PC-9 (cell line): ENCODE measurements at regions not wholly inside any gene's neighbourhood (a gene's known extent, or its start where the extent isn't known, plus 50 kb on each side); places are given as distances from the start of the nearest gene placed in this dataset.

ENCODE experiments used
- EZH2 ChIP-seq: fragments of 200-600 bp; sonication (generic); IDR thresholded peaks from 2 replicates; pipeline ENCODE4 v1.8.0; 2017; ENCODE audit warnings: antibody characterized with exemption, low read depth
- TF ChIP-seq, protein P1 (sequence below): fragments of 200-600 bp; sonication (generic); conservative IDR thresholded peaks from 2 replicates; pipeline ENCODE4 v1.6.1; 2017; ENCODE audit warnings: mixed run types, antibody characterized with exemption, mild to moderate bottlenecking, moderate library complexity

DNA sequence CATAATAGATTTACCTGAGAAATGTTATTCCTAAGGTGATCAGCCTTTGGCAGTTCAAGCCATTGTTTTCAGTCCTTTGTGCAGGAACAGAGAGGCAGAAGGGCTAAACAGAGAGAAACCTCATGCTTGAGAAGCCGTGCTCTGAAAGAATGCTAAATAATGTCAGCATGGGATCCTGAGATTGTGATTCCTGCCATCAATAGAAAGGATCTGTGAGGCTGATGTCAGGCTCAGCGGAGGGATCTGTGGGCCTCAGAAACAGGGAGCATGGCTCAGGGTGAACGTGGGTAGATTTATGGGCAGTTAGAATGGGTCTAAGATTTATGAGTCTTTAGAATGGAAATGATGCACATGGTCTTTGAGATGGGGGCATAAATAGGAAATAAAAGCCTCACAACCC lies 439.2 kb upstream of the IGFBP3 start:
- TF ChIP-seq, protein P1, sequence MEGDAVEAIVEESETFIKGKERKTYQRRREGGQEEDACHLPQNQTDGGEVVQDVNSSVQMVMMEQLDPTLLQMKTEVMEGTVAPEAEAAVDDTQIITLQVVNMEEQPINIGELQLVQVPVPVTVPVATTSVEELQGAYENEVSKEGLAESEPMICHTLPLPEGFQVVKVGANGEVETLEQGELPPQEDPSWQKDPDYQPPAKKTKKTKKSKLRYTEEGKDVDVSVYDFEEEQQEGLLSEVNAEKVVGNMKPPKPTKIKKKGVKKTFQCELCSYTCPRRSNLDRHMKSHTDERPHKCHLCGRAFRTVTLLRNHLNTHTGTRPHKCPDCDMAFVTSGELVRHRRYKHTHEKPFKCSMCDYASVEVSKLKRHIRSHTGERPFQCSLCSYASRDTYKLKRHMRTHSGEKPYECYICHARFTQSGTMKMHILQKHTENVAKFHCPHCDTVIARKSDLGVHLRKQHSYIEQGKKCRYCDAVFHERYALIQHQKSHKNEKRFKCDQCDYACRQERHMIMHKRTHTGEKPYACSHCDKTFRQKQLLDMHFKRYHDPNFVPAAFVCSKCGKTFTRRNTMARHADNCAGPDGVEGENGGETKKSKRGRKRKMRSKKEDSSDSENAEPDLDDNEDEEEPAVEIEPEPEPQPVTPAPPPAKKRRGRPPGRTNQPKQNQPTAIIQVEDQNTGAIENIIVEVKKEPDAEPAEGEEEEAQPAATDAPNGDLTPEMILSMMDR: no peak
- TF ChIP-seq EZH2: no peak
